GM23338 (cell line): ENCODE measurements at regions not wholly inside any gene's neighbourhood (a gene's known extent, or its start where the extent isn't known, plus 50 kb on each side); places are given as distances from the start of the nearest gene placed in this dataset.

Experiments
- CREB1 ChIP-seq: fragments of 250-450 bp; sonication (Bioruptor Pico); IDR thresholded peaks from 2 replicates; pipeline ENCODE4 v1.5.0; 2020; ENCODE audit warnings: low read depth, mild to moderate bottlenecking, moderate library complexity
- CTCF ChIP-seq, 2 experiments: fragments of 200-600 bp in 1 of 2; sonication (generic) in 1 of 2; conservative IDR thresholded peaks; 2 replicates each; pipeline versions ENCODE4 v1.5.1 to v1.6.1; 2016 to 2017; ENCODE audit warnings: antibody characterized with exemption in 2 of 2, low read depth in 2 of 2, mild to moderate bottlenecking in 2 of 2, moderate library complexity in 1 of 2
- EZH2 ChIP-seq: fragments of 200-600 bp; sonication (generic); IDR thresholded peaks from one replicate; pipeline ENCODE4 v1.8.0; 2017; ENCODE audit warnings: antibody characterized with exemption, mild to moderate bottlenecking, low read depth; ENCODE audit not compliant: unreplicated experiment
- POLR2AphosphoS5 ChIP-seq: IDR thresholded peaks from 2 replicates; pipeline ENCODE4 v1.6.1; 2016; ENCODE audit warnings: antibody characterized with exemption, low read depth

- TF ChIP-seq CTCF (conservative IDR thresholded peaks at IDR 0.05; ENCODE audit: low read depth in 2 of 2) (no peak), EZH2 (no peak), CREB1 (CRISPR knock-in tag) (no peak), POLR2AphosphoS5 (no peak)
Observed at GRCh38 chr14:27371868-27372267, 774.0 kb upstream of the NOVA1 start.
